Loucy (cell line): ENCODE measurements at regions not wholly inside any gene's neighbourhood (a gene's known extent, or its start where the extent isn't known, plus 50 kb on each side); places are given as distances from the start of the nearest gene placed in this dataset.

Experiments
- H2AFZ ChIP-seq: fragments of 200-600 bp; sonication (generic); 2 replicates; pipeline ENCODE4 v1.6.0; 2016; ENCODE audit warnings: antibody characterized with exemption, mild to moderate bottlenecking, low read length, moderate library complexity
- H3F3A ChIP-seq: fragments of 200-600 bp; 2 replicates; pipeline ENCODE4 v1.6.0; 2016; ENCODE audit warnings: antibody characterized with exemption, low read depth, mild to moderate bottlenecking
- H3K27me3 ChIP-seq: fragments of 200-600 bp; sonication (generic); 2 replicates; pipeline ENCODE4 v1.6.1; 2014; ENCODE audit warnings: low read length, mild to moderate bottlenecking; ENCODE audit not compliant: insufficient read depth, poor library complexity, severe bottlenecking
- H3K36me3 ChIP-seq: fragments of 200-600 bp; sonication (generic); 2 replicates; pipeline ENCODE4 v1.6.1; 2016; ENCODE audit warnings: low read length; ENCODE audit not compliant: insufficient read depth
- H3K4me1 ChIP-seq: fragments of 200-600 bp; sonication (generic); 2 replicates; pipeline ENCODE4 v1.5.1; 2014; ENCODE audit warnings: low read length, mild to moderate bottlenecking; ENCODE audit not compliant: insufficient read depth, poor library complexity, severe bottlenecking
- H3K4me2 ChIP-seq: fragments of 200-600 bp; sonication (generic); 2 replicates; pipeline ENCODE4 v1.6.0; 2014; ENCODE audit warnings: antibody characterized with exemption, low read length, low read depth, mild to moderate bottlenecking; ENCODE audit not compliant: poor library complexity, severe bottlenecking
- H3K4me3 ChIP-seq: fragments of 200-600 bp; sonication (generic); 2 replicates; pipeline ENCODE4 v1.5.1; 2014; ENCODE audit warnings: low read length, mild to moderate bottlenecking, mixed read lengths; ENCODE audit not compliant: poor library complexity, severe bottlenecking
- H3K79me2 ChIP-seq: fragments of 200-600 bp; sonication (generic); 2 replicates; pipeline ENCODE4 v1.6.1; 2014; ENCODE audit warnings: low read length; ENCODE audit not compliant: insufficient read depth
- H3K9ac ChIP-seq: fragments of 200-600 bp; sonication (generic); 2 replicates; pipeline ENCODE4 v1.6.0; 2014; ENCODE audit warnings: mild to moderate bottlenecking, low read depth, low read length, moderate library complexity; ENCODE audit not compliant: poor library complexity, severe bottlenecking
- H3K9me2 ChIP-seq: fragments of 200-600 bp; sonication (generic); replicated peaks from 2 replicates; pipeline ENCODE4 v1.6.1; 2016; ENCODE audit warnings: low read depth, low read length, mixed read lengths
- H3K9me3 ChIP-seq: fragments of 200-600 bp; sonication (generic); 2 replicates; pipeline ENCODE4 v1.6.1; 2014; ENCODE audit warnings: mild to moderate bottlenecking, antibody characterized with exemption, low read length, low read depth; ENCODE audit not compliant: insufficient read depth
- H4K20me1 ChIP-seq: fragments of 200-600 bp; sonication (generic); 2 replicates; pipeline ENCODE4 v1.6.0; 2014; ENCODE audit warnings: antibody characterized with exemption, low read length, mild to moderate bottlenecking; ENCODE audit not compliant: insufficient read depth, poor library complexity, severe bottlenecking
- CTCF ChIP-seq: fragments of 200-600 bp; sonication (generic); conservative IDR thresholded peaks from 2 replicates; pipeline ENCODE4 v1.5.1; 2014; ENCODE audit warnings: mild to moderate bottlenecking, antibody characterized with exemption, low read length
- EZH2phosphoT487 ChIP-seq: fragments of 200-600 bp; IDR thresholded peaks from 2 replicates; pipeline ENCODE4 v1.6.1; 2018; ENCODE audit warnings: antibody characterized with exemption, mild to moderate bottlenecking, moderate library complexity, borderline replicate concordance

GRCh38 chr16:65655802-65656201 is 533.9 kb upstream of the CDH11 start:
- Histone ChIP-seq H3K9me2 (no peaks in the 10 kb centered on the region), H4K20me1 (no peaks in the 10 kb centered on the region), H3K27me3 (no peaks in the 10 kb centered on the region), H3F3A (no peaks in the 10 kb centered on the region), H3K9ac (no peak overlapping the region), H3K4me1 (no peaks in the 10 kb centered on the region), H3K9me3 (no peaks in the 10 kb centered on the region), H3K79me2 (no peaks in the 10 kb centered on the region), H3K4me3 (no peak overlapping the region), H3K4me2 (no peak overlapping the region), H3K36me3 (no peaks in the 10 kb centered on the region), H2AFZ (no peak overlapping the region)
- TF ChIP-seq EZH2phosphoT487 (no peak), CTCF (no peak)

GRCh38 chr16:65648101-65648500 is 526.2 kb upstream of the CDH11 start:
- no peaks in the 10 kb centered on the region for H3K9me3 ChIP-seq
- H3K36me3 ChIP-seq: no peaks in the 10 kb centered on the region
- no peak overlapping the region for H2AFZ ChIP-seq
- H3K4me3 ChIP-seq: no peak overlapping the region
- no peaks in the 10 kb centered on the region for H3K9me2 ChIP-seq
- H3K79me2 ChIP-seq: no peaks in the 10 kb centered on the region
- TF ChIP-seq CTCF: no peak
- TF ChIP-seq EZH2phosphoT487: no peak
- no peaks in the 10 kb centered on the region for H3F3A ChIP-seq
- no peak overlapping the region for H3K4me2 ChIP-seq
- no peak overlapping the region for H3K9ac ChIP-seq
- H4K20me1 ChIP-seq: no peaks in the 10 kb centered on the region
- H3K4me1 ChIP-seq: no peaks in the 10 kb centered on the region
- H3K27me3 ChIP-seq: no peaks in the 10 kb centered on the region

- H3K36me3 ChIP-seq: no peaks in the 10 kb centered on the region
- TF ChIP-seq EZH2phosphoT487: no peak
- no peak for TF ChIP-seq CTCF
- H2AFZ ChIP-seq: no peak overlapping the region
- H3K79me2 ChIP-seq: no peaks in the 10 kb centered on the region
- no peaks in the 10 kb centered on the region for H4K20me1 ChIP-seq
- no peak overlapping the region for H3K4me2 ChIP-seq
- H3K9me3 ChIP-seq: no peaks in the 10 kb centered on the region
- no peaks in the 10 kb centered on the region for H3K9me2 ChIP-seq
- no peaks in the 10 kb centered on the region for H3K27me3 ChIP-seq
- H3K4me3 ChIP-seq: no peak overlapping the region
- H3K4me1 ChIP-seq: no peaks in the 10 kb centered on the region
- no peak overlapping the region for H3K9ac ChIP-seq
- no peaks in the 10 kb centered on the region for H3F3A ChIP-seq
These were observed 523.0 kb upstream of the CDH11 start for GRCh38 chr16:65644821-65645220.
